GM13976 (cell line): ENCODE measurements at regions not wholly inside any gene's neighbourhood (a gene's known extent, or its start where the extent isn't known, plus 50 kb on each side); places are given as distances from the start of the nearest gene placed in this dataset.

Source experiments
- DNase-seq: peaks from one replicate; pipeline ENCODE4 v3.0.0; 2012; ENCODE audit warnings: low spot score
- CTCF ChIP-seq: IDR thresholded peaks from 2 replicates; pipeline ENCODE4 v1.5.1; 2012; ENCODE audit warnings: borderline replicate concordance, mild to moderate bottlenecking; ENCODE audit not compliant: insufficient read depth; ENCODE audit errors: extremely low read depth, missing control alignments, control extremely low read depth
- in situ Hi-C: fragments of 300-500 bp; cut with MboI; formaldehyde crosslinking; loops from one replicate; pipeline ENCODE4 v1.12.0; 2022; ENCODE audit warnings: low sequenced_read_pairs, mixed read lengths, inconsistent platforms; ENCODE audit not compliant: unreplicated experiment

- in situ Hi-C loops: no loop called here
- DNase-seq: no peak
- TF ChIP-seq CTCF: no peak
Measured at GRCh38 chr5:35458824-35459207, 158.8 kb upstream of the SPEF2 start.

- in situ Hi-C loops: no loop called here
- TF ChIP-seq CTCF: no peak
- DNase-seq: no peak
Measured at GRCh38 chr5:35457912-35458823, 159.5 kb upstream of the SPEF2 start.

GRCh38 chr5:35456506-35456905, 161.2 kb upstream of the SPEF2 start:
- TF ChIP-seq CTCF: no peak
- in situ Hi-C loops: no loop called here

GRCh38 chr5:35454011-35454525, 163.6 kb upstream of the SPEF2 start:
- TF ChIP-seq CTCF: no peak
- in situ Hi-C loops: no loop called here
- DNase-seq: no peak

More at GRCh38 chr5:35456506-35456905, 161.2 kb upstream of the SPEF2 start:
- no peak for DNase-seq

GRCh38 chr5:35443803-35444595, 173.7 kb upstream of the SPEF2 start:
- no peak for TF ChIP-seq CTCF
- in situ Hi-C loops: no loop called here
- DNase-seq: no peak

GRCh38 chr5:35442885-35443639, 174.6 kb upstream of the SPEF2 start:
- no peak for DNase-seq
- in situ Hi-C loops: no loop called here
- TF ChIP-seq CTCF: no peak
